ENCODE measurements at regions not wholly inside any gene's neighbourhood (a gene's known extent, or its start where the extent isn't known, plus 50 kb on each side); places are given as distances from the start of the nearest gene placed in this dataset.
"Not testable (repeated sequence)": the region's sequence is repeated elsewhere in the genome, so short reads cannot be mapped to it uniquely, and the experiment has no call there.

DNA sequence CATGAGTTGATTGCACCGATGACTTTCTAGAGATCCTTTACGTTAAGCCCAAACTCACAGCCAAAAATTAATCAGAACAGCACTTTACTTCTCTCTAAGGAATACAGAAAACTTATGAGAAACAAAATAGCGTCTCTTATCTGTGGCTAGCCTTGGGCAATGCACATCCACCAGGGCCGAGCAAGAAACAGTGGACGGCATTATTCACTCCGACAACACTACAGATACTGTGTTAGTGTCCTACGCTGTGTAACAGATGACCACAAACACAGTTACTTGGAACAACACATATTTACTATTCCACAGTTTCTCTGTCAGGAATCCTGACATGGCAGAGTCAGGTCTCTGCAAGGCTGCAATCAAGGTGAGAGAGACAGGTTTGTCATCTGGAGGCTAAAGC is 598.3 kb upstream of the ADARB2 start:
- no peaks in the 10 kb centered on the region for H3K4me1 Mint-ChIP-seq
- TF ChIP-seq, protein P1, sequence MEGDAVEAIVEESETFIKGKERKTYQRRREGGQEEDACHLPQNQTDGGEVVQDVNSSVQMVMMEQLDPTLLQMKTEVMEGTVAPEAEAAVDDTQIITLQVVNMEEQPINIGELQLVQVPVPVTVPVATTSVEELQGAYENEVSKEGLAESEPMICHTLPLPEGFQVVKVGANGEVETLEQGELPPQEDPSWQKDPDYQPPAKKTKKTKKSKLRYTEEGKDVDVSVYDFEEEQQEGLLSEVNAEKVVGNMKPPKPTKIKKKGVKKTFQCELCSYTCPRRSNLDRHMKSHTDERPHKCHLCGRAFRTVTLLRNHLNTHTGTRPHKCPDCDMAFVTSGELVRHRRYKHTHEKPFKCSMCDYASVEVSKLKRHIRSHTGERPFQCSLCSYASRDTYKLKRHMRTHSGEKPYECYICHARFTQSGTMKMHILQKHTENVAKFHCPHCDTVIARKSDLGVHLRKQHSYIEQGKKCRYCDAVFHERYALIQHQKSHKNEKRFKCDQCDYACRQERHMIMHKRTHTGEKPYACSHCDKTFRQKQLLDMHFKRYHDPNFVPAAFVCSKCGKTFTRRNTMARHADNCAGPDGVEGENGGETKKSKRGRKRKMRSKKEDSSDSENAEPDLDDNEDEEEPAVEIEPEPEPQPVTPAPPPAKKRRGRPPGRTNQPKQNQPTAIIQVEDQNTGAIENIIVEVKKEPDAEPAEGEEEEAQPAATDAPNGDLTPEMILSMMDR (IDR thresholded peaks at IDR 0.05; ENCODE audit: unreplicated experiment in 3 of 3) = no peak
- H3K9me3 Mint-ChIP-seq = no peaks in the 10 kb centered on the region
- no peaks in the 10 kb centered on the region for H3K36me3 Mint-ChIP-seq (ENCODE audit: low read depth)
- H3K27me3 Mint-ChIP-seq (ENCODE audit: low read depth) = peaks cover 4% of the 10 kb centered on the region
- no peak overlapping the region for H3K4me3 Mint-ChIP-seq
- no peak overlapping the region for H3K27ac Mint-ChIP-seq

DNA sequence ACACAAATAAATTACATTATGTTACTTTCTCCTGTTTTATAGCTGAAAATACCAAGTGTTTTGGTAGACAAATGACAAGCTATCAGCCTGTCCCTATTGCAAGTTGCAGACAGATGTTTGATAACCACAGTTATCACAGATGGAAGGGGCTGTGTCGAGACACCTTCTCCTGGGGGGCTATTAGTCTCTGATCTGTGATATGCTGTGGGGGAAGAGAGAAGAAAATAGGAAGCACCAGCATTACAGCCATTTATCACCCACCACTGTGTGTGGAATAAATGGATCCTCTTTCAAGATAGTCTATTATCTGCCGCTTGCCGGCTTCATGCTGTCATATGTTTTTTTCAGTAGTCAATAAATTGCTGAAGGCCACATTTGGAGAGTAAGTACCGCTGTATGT is 597.2 kb upstream of the ADARB2 start:
- TF ChIP-seq, protein P1 (IDR thresholded peaks at IDR 0.05; ENCODE audit: unreplicated experiment in 3 of 3) = no peak
- Mint-ChIP-seq H3K27me3 (ENCODE audit: low read depth) (peaks cover 4% of the 10 kb centered on the region), H3K4me1 (no peaks in the 10 kb centered on the region), H3K9me3 (no peaks in the 10 kb centered on the region), H3K27ac (no peak overlapping the region), H3K36me3 (ENCODE audit: low read depth) (no peaks in the 10 kb centered on the region), H3K4me3 (no peak overlapping the region)

DNA sequence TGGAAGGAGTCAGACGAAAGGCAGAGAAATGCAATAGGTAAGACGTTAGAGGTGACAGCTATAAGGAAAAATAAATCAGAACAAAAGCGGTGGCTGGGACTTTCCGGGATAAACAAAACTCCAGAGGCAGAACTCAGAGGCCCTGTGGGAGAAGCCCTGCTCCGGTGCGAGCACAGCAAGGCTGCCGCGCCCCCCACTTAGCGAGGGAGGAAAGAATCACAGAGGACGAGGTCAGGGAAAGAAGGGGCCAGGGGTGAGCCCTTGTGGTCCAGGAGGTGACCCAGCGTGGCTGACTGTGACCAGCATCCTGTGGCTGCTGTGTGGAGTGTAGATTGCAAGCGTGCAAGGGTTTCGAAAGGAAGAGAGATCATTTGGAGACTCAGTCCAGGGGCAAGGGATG is 591.8 kb upstream of the ADARB2 start:
- no peaks in the 10 kb centered on the region for H3K4me1 Mint-ChIP-seq
- H3K4me3 Mint-ChIP-seq = no peak overlapping the region
- H3K36me3 Mint-ChIP-seq (ENCODE audit: low read depth) = no peaks in the 10 kb centered on the region

DNA sequence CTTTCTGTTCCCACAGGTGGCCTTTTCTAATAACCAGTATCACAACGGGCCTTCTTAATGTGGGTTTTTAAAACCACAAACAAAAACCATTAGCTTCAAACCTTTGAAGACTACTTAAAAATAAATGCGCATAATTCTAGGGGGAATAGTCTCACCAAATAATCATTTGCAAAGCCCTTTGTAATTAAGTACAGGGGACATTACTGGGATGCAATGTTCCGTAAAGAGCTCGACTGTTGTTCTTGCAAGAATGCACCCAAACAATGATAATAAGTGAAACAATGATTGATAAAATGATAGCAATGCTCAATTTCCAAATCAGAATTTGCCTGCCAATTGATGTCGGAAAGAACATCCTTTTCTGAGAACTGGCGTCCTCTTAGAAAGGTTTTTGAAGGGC is 589.1 kb upstream of the ADARB2 start:
- TF ChIP-seq, protein P1 (IDR thresholded peaks at IDR 0.05; ENCODE audit: unreplicated experiment in 3 of 3) = no peak
- no peaks in the 10 kb centered on the region for H3K36me3 Mint-ChIP-seq (ENCODE audit: low read depth)
- no peaks in the 10 kb centered on the region for H3K4me1 Mint-ChIP-seq
- H3K27ac Mint-ChIP-seq = no peak overlapping the region
- H3K4me3 Mint-ChIP-seq = no peak overlapping the region
- peaks cover 3% of the 10 kb centered on the region for H3K27me3 Mint-ChIP-seq (ENCODE audit: low read depth)
- H3K9me3 Mint-ChIP-seq = peaks cover 8% of the 10 kb centered on the region

More for the DNA sequence above, 591.8 kb upstream of the ADARB2 start:
- TF ChIP-seq, protein P1 (IDR thresholded peaks at IDR 0.05; ENCODE audit: unreplicated experiment in 3 of 3) = no peak
- peaks cover 7% of the 10 kb centered on the region for H3K27me3 Mint-ChIP-seq (ENCODE audit: low read depth)
- no peaks in the 10 kb centered on the region for H3K9me3 Mint-ChIP-seq
- no peak overlapping the region for H3K27ac Mint-ChIP-seq

DNA sequence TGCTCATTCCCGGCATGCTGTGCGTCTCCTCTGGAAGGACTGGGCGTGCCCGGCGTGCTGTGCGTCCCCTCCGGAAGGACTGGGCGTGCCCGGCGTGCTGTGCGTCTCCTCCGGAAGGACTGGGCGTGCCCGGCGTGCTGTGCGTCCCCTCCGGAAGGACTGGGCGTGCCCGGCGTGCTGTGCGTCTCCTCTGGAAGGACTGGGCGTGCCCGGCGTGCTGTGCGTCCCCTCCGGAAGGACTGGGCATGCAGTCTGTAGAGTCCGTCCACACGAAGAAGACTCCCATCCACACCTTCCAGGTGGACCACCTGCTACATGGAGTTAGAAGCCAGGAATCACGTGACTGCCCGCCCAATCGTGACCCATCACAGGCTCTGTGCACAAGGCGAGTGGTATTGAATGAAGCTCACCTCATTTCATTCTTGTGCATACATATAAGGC is 577.7 kb upstream of the ADARB2 start:
- H3K9me3 Mint-ChIP-seq; H3K36me3 Mint-ChIP-seq (ENCODE audit: low read depth); H3K27me3 Mint-ChIP-seq (ENCODE audit: low read depth); H3K27ac Mint-ChIP-seq; H3K4me1 Mint-ChIP-seq; H3K4me3 Mint-ChIP-seq: not testable (repeated sequence)

DNA sequence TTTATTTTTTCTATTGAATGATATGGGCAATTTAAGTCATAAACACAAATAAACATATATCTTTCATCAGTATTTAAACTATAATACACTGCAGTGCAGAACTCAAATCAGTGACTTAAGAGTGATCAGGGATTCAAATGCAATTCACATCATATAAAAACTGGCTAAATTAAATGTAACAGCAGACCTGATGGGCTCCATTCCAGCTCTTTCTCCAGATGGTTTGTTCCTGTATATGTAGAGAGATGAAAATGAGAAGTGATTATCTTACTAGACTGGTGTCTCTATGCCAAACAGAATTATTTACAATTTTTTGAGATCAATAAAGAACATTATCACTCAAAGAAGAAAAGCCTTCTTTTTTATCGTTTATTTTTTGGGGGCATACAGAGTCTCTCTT is 568.8 kb upstream of the ADARB2 start:
- Mint-ChIP-seq H3K9me3 (peaks cover 3% of the 10 kb centered on the region), H3K4me1 (no peaks in the 10 kb centered on the region), H3K36me3 (ENCODE audit: low read depth) (no peaks in the 10 kb centered on the region), H3K27ac (no peak overlapping the region), H3K27me3 (ENCODE audit: low read depth) (no peaks in the 10 kb centered on the region), H3K4me3 (no peak overlapping the region)
- TF ChIP-seq, protein P1 (IDR thresholded peaks at IDR 0.05; ENCODE audit: unreplicated experiment in 3 of 3) = no peak

All from nephron (organoid).